HG03108 (cell line): ENCODE measurements at regions not wholly inside any gene's neighbourhood (a gene's known extent, or its start where the extent isn't known, plus 50 kb on each side); places are given as distances from the start of the nearest gene placed in this dataset.
"Not testable (repeated sequence)": the region's sequence is repeated elsewhere in the genome, so short reads cannot be mapped to it uniquely, and the experiment has no call there.

ENCODE experiments used
- ATAC-seq: cut with Tn5 transposase; IDR thresholded peaks from one replicate; pipeline ENCODE4 v1.9.1; 2021; ENCODE audit warnings: moderate library complexity; ENCODE audit not compliant: unreplicated experiment

GRCh38 chr3:55161231-55161630, 233.4 kb upstream of the LRTM1 start:
- no peak for ATAC-seq

GRCh38 chr3:55160241-55160983, 232.6 kb upstream of the LRTM1 start:
- ATAC-seq, result peak; percentile 67

GRCh38 chr3:55159711-55160110, 231.9 kb upstream of the LRTM1 start:
- ATAC-seq, result no peak

DNA sequence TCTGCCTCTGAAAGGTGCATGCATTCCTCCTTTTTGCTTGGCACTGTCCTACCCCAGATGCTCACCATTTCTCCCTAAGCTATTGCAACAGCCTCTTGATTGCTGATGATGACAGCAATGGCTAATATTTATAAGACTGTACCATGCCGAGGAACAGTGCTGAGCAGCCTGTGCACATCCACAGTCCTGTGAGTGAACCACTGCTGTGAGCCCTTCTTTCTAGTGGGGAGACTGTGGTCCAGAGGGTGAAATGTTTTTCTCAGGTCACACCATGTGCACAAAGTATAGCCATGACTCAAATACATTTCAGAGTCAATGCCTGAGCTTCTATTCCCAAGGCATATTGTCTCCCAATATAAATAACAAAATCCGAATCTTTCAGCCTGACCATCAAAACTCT, 231.2 kb upstream of the LRTM1 start:
- ATAC-seq, result no peak

DNA sequence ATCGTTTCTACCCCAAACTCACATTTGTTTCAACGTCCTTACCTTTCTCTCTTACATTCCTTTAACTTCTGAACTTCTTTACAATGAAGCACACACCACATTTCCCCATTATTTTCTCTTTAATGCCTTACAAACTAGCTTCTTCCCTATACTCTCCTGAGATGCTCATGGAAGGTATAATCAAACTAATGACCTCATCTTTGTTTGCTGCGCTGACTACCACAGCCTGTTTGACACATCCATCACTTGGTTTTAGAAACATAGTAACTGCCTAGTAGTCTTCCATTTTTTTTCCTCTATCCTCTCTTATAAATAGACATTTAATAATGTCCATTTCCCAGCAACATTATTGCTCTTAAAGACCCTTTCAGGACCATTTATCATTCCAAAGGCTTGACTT, 230.5 kb upstream of the LRTM1 start:
- no peak for ATAC-seq

- ATAC-seq, result no peak
Observed at GRCh38 chr3:55157731-55158130, 229.9 kb upstream of the LRTM1 start.

DNA sequence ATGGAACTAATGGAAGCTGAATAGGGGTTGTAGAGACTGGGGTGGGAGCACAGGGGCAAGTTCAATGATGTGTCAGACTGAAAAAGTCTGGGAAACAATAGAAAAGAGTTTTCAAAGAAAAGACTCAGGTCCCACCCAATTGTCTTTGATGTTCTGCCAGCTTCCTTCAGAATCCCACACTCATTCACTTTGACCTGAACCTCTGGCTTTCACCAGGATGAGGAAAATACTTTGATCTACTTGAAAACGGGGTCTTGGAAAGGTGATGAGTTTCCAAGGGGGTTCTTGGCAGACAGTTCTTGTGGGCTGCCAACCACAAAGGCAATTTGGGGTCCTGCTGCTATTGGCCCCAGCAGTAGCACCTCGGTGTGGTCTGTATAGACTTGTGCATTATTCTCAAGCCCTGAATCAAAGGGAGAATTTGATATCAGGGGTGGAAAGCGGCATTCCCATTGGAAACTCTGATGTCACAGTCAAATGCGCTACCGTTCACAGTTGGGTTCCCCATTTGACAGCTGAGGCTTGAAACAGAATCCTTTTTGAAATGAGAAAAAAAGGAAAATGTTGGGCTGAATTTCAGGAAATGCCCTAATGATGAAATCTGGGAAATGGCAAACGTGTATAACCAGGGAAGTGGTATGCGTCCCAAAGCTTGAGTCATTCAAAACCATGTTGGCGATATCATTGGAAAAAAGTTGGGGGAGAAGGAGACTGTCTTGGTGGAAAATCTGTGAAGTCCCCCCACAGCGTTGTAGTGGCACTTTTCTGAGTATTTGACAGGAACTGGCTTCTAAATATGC, 229.2 kb upstream of the LRTM1 start:
- ATAC-seq, result no peak

DNA sequence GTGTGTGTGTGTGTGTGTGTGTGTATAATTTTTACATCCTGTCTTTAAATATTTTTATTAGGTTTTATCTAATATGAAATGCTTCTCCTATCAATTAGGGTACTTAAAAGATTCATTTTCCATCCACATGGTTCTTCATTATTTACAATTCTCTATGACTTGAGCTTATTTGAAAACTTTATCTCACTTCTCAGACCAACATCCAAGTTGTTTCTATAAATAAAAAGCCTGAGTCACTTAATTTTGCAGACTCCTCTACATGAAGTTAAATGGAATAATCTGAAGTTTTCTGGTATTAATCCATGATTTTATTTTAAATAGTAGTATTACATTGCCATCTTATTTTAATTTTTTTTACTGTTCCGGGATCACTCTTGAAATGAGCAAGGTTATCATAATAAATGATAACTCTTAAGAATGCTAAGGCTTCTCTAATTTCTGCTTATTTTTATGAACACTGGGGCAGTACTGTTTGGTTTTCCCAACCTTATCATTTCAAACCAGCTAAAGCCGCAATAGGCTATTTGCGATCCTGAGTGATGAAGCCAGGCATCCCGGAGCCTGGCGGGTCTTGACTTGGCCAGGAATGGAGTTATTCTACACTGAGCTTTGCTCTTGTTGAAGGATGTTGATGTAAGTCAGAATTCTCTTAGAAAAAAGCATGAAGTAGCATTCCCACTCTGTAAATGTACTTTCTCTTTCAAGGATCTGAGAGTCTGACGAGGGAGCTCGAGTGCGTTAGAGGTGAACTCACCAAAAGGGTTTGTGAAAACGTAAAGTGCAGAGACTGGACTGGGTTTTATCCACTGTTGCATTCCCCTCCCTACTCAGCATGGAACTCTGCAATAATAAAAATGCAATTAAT, 220.2 kb upstream of the LRTM1 start:
- ATAC-seq, result no peak

DNA sequence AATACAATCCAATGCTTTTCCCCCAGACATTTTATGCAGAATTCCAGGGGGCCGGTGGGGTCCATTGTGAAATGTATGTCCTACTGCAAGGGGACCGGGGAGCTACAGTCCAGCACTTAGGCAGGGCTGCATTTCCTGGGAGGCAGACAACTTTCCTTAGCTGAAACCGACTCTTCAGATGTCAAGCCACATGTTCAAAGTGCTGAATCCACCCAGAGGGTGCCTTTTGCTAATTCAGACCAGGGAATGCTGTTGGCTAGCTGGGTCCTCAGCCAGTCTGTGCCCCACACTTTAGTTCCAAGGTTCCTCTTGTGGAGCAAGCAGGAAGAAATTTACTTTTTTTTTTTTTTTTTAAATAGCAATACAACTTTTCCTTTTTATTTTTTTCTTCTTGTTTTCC, 219.5 kb upstream of the LRTM1 start:
- no peak for ATAC-seq

DNA sequence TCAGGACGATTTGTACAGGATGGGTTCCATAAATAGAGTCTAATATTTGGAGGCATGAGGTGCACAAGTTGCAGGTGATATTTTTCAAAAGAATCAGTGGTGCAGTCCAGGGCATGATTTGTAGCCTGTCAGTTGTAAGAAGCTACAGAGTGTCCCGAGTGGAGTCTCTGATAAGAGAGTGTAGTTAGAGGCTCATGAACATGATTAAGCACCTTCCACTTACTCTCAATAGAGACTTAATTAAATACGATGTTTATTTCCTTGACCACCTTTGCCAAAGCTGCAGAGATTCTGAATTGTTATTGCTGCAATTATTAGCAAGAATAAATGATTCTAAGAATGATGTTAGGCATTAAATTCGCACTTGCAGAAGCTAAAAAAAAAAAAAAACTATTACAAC, 218.4 kb upstream of the LRTM1 start:
- no peak for ATAC-seq

DNA sequence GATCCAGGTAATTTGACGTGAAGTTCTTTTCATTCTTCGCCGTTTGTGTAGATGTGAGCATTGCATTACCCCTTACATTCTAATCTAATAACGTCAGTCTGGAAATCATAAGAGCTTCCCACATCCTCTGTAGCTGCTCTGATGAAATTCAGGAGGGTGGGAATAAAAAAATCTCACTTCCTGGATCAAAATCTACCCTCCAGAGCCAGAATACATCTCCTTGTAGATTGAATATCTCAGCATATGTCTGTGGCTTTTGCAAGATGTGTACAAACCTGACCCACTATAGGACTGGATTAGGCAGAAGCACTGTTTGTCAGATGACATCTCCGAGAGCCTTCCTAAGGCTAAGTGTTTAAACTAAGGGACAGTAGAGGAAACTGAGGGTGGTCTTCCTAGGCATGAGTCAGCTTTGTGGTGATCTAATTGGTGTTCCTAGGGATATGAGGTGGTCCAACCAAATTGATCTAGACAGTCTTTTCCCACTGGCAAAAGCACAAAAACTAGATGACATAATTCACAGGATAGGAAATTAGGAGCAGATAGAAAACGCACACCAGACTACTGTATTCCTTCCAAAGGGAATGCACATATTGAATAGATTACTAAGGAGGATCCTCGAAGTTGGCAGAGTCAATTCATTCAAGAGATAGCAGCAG, 216.3 kb upstream of the LRTM1 start:
- ATAC-seq, result no peak

- no peak for ATAC-seq
Observed at GRCh38 chr3:55143336-55143735, 215.5 kb upstream of the LRTM1 start.

GRCh38 chr3:55136291-55136690, 208.4 kb upstream of the LRTM1 start:
- not testable (repeated sequence) for ATAC-seq

GRCh38 chr3:55128225-55128823, 200.5 kb upstream of the LRTM1 start:
- ATAC-seq, result no peak

DNA sequence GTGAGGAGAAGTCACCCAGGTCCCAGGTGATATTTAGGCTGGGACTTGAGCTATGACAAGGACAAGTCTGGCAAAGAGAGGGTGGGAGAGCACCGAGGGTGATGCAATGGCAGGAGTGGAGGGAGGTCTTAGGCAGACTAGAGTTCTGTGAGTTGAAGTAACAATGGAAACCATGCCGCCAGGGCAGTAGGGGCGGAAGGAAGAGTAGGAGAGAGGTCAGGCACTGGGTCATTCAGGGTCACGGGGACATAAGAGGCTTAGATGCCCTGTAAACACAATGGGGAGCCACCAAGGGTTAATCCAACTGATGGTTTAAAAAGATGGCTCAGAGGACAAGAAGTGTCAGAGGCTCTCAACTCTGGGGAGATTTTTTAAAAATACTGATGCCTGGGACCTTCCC, 199.7 kb upstream of the LRTM1 start:
- no peak for ATAC-seq

GRCh38 chr3:55124371-55124770, 196.5 kb upstream of the LRTM1 start:
- ATAC-seq, result no peak
